ENCODE measurements at regions not wholly inside any gene's neighbourhood (a gene's known extent, or its start where the extent isn't known, plus 50 kb on each side); places are given as distances from the start of the nearest gene placed in this dataset.

GRCh38 chr20:51106011-51106410 lies 83.1 kb upstream of the KCNG1 start:
- TF ChIP-seq POLR2A (IDR thresholded peaks at IDR 0.05) (no peak), CTCF (IDR thresholded peaks at IDR 0.05) (no peak)
